Keratinocyte (primary cell): ENCODE measurements at regions not wholly inside any gene's neighbourhood (a gene's known extent, or its start where the extent isn't known, plus 50 kb on each side); places are given as distances from the start of the nearest gene placed in this dataset.

Experiments
- DNase-seq: peaks from one replicate; pipeline ENCODE4 v3.0.0-alpha.2; 2011; ENCODE audit warnings: low read depth, missing footprints, low spot score
- FAIRE-seq: peaks from 2 replicates; lab custom pipeline; 2011; peaks lifted over from hg19 to GRCh38; lab: Jason Lieb, UNC
- H2AFZ ChIP-seq: 2 replicates; pipeline ENCODE4 v1.6.0; 2012; ENCODE audit warnings: low read length, control low read depth, inconsistent platforms; ENCODE audit not compliant: control insufficient read depth
- H3K27ac ChIP-seq: 2 replicates; pipeline ENCODE4 v1.5.1; 2011; ENCODE audit warnings: low read length; ENCODE audit not compliant: control insufficient read depth, insufficient read depth
- H3K27me3 ChIP-seq: 3 replicates; pipeline ENCODE4 v1.6.0; 2011; ENCODE audit warnings: low read length; ENCODE audit not compliant: control insufficient read depth, insufficient read depth; ENCODE audit errors: extremely low read depth
- H3K36me3 ChIP-seq, 2 experiments: 2 replicates in 1 of 2; 3 replicates in 1 of 2; pipeline ENCODE4 v1.5.1; 2011; ENCODE audit warnings: low read length in 2 of 2, mild to moderate bottlenecking in 1 of 2; ENCODE audit not compliant: control insufficient read depth in 2 of 2, insufficient read depth in 2 of 2; ENCODE audit errors: extremely low read depth in 1 of 2
- H3K4me1 ChIP-seq: 3 replicates; pipeline ENCODE4 v1.5.1; 2011; ENCODE audit warnings: low read length; ENCODE audit not compliant: control insufficient read depth, insufficient read depth; ENCODE audit errors: extremely low read depth
- H3K4me2 ChIP-seq: 3 replicates; pipeline ENCODE4 v1.6.0; 2011; ENCODE audit warnings: low read depth, low read length; ENCODE audit not compliant: control insufficient read depth, insufficient read depth; ENCODE audit errors: extremely low read depth
- H3K4me3 ChIP-seq, 3 experiments: fragments of 200-600 bp in 1 of 3; sonication (generic) in 1 of 3; 2 replicates in 2 of 3; 3 replicates in 1 of 3; pipeline ENCODE4 v1.5.1; 2011 to 2016; ENCODE audit warnings: low read length in 3 of 3, mild to moderate bottlenecking in 3 of 3, control low read depth in 2 of 3, inconsistent platforms in 1 of 3, low read depth in 1 of 3, mixed read lengths in 1 of 3, mixed run types in 1 of 3, moderate library complexity in 1 of 3; ENCODE audit not compliant: control insufficient read depth in 2 of 3, insufficient read depth in 2 of 3; ENCODE audit errors: extremely low read depth in 1 of 3
- H3K79me2 ChIP-seq: 2 replicates; pipeline ENCODE4 v1.6.0; 2012; ENCODE audit warnings: low read length; ENCODE audit not compliant: control insufficient read depth, insufficient read depth
- H3K9ac ChIP-seq: 3 replicates; pipeline ENCODE4 v1.6.0; 2011; ENCODE audit warnings: low read length; ENCODE audit not compliant: control insufficient read depth, insufficient read depth; ENCODE audit errors: extremely low read depth
- H3K9me1 ChIP-seq: 3 replicates; pipeline ENCODE4 v1.6.0; 2011; ENCODE audit warnings: low read length; ENCODE audit not compliant: control insufficient read depth, insufficient read depth; ENCODE audit errors: extremely low read depth
- H3K9me3 ChIP-seq: 2 replicates; pipeline ENCODE4 v1.5.1; 2012; ENCODE audit warnings: low read depth, low read length; ENCODE audit not compliant: control insufficient read depth
- H4K20me1 ChIP-seq: 3 replicates; pipeline ENCODE4 v1.6.0; 2011; ENCODE audit warnings: low read length; ENCODE audit not compliant: control insufficient read depth, insufficient read depth; ENCODE audit errors: extremely low read depth
- CTCF ChIP-seq, 3 experiments: IDR thresholded peaks in 1 of 3; conservative IDR thresholded peaks in 1 of 3; optimal IDR thresholded peaks in 1 of 3; 2 replicates in 2 of 3; 3 replicates in 1 of 3; pipeline versions ENCODE3 to v1.5.1; 2011; ENCODE audit warnings: low read length in 3 of 3, mild to moderate bottlenecking in 3 of 3, moderate library complexity in 2 of 3, control low read depth in 1 of 3, inconsistent platforms in 1 of 3; ENCODE audit not compliant: insufficient read depth in 2 of 3; ENCODE audit errors: extremely low read depth in 1 of 3
- EZH2 ChIP-seq: IDR thresholded peaks from one replicate; pipeline ENCODE4 v1.6.1; 2012; ENCODE audit warnings: inconsistent platforms, mild to moderate bottlenecking, low read length, moderate library complexity
- dilution Hi-C: fragments of 300-500 bp; cut with MboI; formaldehyde crosslinking; loops from one replicate; pipeline ENCODE4 v1.7.0; 2020; ENCODE audit warnings: low sequenced_read_pairs; ENCODE audit not compliant: extremely low pct_ligation_motif_present

DNA sequence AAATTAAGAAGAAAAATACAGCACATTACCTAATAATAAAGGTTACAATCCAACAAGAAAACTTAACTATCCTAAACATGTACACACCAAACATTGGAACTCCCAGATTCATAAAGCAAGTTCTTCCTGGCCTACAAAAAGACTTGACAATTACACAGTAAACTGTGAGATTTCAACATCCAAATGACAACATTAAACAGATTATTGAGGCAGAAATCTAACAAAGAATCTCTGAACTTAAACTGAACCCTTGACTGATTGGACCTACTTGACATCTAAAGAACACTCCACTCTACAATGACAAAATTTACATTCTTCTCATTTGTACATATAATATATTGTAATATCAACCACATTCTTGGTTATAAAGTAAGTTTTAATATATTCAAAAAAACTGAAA is 1341.3 kb downstream of the LRFN5 start:
- H3K9me3 ChIP-seq = no peaks in the 10 kb centered on the region
- dilution Hi-C loops = no loop called here
- no peak overlapping the region for H3K9ac ChIP-seq
- no peak overlapping the region for H3K27ac ChIP-seq
- DNase-seq (no peak), FAIRE-seq (no peak)
- H3K4me2 ChIP-seq = no peak overlapping the region
- no peak for TF ChIP-seq EZH2
- TF ChIP-seq CTCF (optimal IDR thresholded peaks at IDR 0.05 in 1 of 3, IDR thresholded peaks at IDR 0.05 in 1 of 3, conservative IDR thresholded peaks at IDR 0.05 in 1 of 3; ENCODE audit: extremely low read depth in 1 of 3, insufficient read depth in 2 of 3, low read length in 3 of 3) = no peak
- no peak overlapping the region for H2AFZ ChIP-seq
- H3K36me3 ChIP-seq = no peaks in the 10 kb centered on the region
- no peaks in the 10 kb centered on the region for H3K4me1 ChIP-seq
- no peaks in the 10 kb centered on the region for H3K79me2 ChIP-seq
- no peaks in the 10 kb centered on the region for H4K20me1 ChIP-seq
- H3K4me3 ChIP-seq = no peak overlapping the region
- no peaks in the 10 kb centered on the region for H3K9me1 ChIP-seq
- no peaks in the 10 kb centered on the region for H3K27me3 ChIP-seq

GRCh38 chr14:42944284-42944683 is 1337.6 kb downstream of the LRFN5 start:
- H3K9me1 ChIP-seq = no peaks in the 10 kb centered on the region
- no peak overlapping the region for H3K4me3 ChIP-seq
- H2AFZ ChIP-seq = no peak overlapping the region
- H3K36me3 ChIP-seq = no peaks in the 10 kb centered on the region
- dilution Hi-C loops = no loop called here
- no peaks in the 10 kb centered on the region for H3K79me2 ChIP-seq
- no peak for DNase-seq
- H3K9me3 ChIP-seq = no peaks in the 10 kb centered on the region
- H3K4me1 ChIP-seq = no peaks in the 10 kb centered on the region
- no peaks in the 10 kb centered on the region for H3K27me3 ChIP-seq
- no peak overlapping the region for H3K4me2 ChIP-seq
- H3K27ac ChIP-seq = no peak overlapping the region
- no peak for FAIRE-seq
- TF ChIP-seq CTCF (optimal IDR thresholded peaks at IDR 0.05 in 1 of 3, IDR thresholded peaks at IDR 0.05 in 1 of 3, conservative IDR thresholded peaks at IDR 0.05 in 1 of 3; ENCODE audit: extremely low read depth in 1 of 3, insufficient read depth in 2 of 3, low read length in 3 of 3) = no peak
- no peak for TF ChIP-seq EZH2
- H4K20me1 ChIP-seq = no peaks in the 10 kb centered on the region
- H3K9ac ChIP-seq = no peak overlapping the region
